ENCODE measurements at regions not wholly inside any gene's neighbourhood (a gene's known extent, or its start where the extent isn't known, plus 50 kb on each side); places are given as distances from the start of the nearest gene placed in this dataset.
"Not testable (repeated sequence)": the region's sequence is repeated elsewhere in the genome, so short reads cannot be mapped to it uniquely, and the experiment has no call there.

DNA sequence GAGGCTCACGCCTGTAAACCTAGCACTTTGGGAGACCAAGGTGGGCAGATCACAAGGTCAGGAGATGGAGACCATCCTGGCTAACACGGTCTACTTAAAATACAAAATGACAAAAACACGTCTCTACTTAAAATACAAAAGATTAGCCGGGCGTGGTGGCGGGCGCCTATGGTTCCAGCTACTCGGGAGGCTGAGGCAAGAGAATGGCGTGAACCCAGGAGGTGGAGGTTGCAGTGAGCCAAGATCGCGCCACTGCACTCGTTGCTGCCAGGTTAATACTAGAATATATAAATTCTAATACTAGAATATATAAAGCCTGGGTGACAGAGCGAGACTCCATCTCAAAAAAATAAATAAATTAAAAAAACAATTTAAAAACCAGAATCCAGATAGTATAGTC is 588.7 kb upstream of the CDH7 start:
- not testable (repeated sequence) for DNase-seq (ENCODE audit: low spot score)

DNA sequence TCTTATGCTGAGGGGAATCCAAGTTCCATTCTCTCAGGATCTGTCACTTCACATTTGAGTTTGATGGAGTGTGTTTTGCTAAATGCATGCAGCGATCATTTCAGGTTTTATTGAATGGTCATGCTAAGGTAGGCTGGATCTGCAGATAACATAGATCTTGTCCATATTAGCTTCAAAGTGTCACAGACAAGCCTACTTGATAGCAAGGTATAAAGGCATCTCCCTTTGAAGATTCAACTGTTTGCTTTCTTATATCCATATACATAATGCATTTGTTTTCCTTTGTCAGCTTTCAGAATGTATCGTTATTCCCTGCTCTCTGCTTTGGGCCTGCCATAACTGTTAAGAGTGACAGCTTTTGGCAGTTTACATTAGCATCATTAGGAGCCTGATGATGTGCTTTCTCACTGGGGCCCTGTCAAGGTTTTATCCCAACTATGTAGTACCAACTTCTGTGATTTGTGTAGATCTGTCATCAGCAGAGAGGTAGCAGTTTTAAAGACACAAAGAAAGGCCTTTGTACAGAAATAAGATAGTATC is 604.3 kb upstream of the CDH7 start:
- no peak for DNase-seq (ENCODE audit: low spot score)

DNA sequence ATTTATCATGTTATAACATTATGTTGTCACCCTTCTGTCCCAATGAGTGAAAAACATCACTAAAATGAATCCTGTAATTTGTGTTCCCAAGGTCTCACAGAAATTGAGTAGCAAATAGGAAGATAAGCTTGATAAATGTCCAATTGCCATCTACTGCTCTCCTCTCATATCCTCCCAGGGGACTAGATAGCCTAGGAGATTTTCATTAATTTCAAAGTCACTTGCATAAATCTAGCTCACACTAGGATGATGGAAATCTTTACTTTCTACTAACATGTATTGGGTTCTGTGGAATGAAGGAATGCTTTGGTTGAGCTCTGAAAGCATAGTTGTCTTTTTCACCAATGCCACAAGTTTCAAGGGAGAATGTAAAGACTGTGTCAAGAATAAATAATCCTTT is 605.5 kb upstream of the CDH7 start:
- DNase-seq (ENCODE audit: low spot score): no peak

DNA sequence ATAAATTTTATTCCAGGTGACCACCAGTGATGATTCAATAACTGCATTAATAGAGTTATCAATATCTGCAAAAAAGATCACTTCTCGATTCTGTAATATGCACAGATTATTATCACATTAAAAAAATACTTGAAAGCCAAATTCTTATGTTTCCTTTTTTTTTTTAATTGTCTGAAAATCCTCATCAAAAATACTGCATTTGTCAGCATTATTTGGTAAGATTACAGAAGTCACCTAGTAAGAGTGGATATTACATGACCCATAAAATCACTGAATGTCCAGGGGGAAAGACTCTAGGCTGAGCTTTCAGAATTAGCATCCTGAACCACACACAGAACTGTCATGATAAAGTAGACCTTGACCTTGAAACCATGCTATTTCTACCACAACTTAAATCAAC is 617.2 kb upstream of the CDH7 start:
- DNase-seq (ENCODE audit: low spot score): no peak

DNA sequence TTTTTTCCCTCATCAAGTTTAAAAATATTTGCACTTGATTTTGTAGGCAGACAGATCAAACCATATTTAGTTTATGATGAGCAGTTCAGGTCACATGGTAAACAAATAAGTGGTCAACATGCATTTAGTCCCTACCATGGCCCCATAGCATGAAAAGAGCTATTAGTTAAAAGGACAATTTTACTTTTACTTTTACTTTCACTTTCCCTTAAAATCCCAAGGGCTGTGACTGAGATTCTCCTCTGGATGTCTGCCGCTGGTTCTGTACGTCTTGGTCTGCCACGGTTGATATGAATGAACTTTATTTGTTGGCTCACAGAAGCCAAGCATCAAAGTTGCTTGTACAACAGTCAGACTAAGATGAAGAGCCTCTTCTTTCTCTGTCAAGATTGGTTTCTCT is 626.2 kb upstream of the CDH7 start:
- no peak for DNase-seq (ENCODE audit: low spot score)

DNA sequence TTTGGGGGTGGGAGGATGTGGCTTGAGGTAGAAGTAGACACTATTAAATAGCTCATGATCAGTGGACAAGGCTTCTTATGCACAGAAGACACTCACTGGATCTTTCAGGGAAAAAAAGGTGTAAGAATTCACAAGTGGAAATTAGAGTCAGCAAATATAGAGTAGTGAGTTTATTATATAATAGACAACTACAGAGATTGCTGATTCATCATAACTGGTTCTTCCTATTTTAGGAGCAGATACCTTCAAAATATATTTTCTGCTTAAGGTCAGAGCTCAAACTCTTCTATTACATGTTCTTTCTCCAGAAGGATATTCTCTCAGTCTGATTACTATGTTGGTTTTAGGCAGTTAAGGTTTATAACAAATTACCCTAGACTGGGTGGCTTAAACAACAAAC is 646.9 kb upstream of the CDH7 start:
- DNase-seq (ENCODE audit: low spot score): no peak

DNA sequence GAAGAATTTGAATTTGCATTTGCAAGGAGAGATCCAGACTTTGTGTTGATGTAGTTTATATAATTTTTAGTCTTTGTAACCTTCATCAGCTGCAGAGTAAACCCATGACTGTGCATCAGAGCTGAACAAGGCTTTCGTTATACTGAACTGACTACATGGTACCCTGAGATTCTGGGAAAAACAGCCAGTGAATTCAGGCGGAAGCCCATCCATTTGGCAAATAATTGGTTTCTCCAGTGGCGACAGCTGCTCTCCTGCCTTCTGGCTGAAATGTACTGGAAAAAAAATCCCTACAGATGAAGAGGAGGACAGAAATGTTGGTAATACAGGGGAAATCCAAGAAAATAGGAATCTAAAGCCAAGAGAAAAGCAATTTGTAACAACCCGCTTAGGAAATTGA is 657.5 kb upstream of the CDH7 start:
- no peak for DNase-seq (ENCODE audit: low spot score)

DNA sequence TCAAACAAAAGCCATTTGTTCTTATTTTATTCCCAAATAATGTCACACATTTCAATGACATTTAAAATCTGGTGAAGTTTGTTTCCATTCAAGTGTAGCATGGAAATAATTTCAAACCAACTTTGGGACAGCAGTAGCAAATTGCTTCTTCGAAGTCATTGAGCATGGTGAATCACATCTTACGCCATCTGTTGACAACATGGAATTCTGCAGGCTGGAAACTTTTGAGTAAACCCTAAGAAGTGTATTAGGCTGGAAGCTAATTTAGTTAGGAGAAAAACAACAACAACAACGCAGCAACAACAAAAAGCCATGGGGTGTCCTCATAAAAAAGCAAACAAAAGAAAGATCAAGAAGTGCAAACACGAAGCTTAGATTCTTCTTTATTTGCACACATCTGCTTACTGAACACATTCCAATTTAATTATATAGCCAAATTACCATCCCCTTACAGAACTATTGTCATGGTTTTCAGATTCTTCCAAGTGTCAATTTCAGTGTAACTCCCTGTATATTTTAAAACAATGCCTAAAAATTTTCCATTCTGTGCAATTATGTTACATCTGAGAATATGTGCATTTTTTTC is 659.0 kb upstream of the CDH7 start:
- DNase-seq (ENCODE audit: low spot score): no peak

DNA sequence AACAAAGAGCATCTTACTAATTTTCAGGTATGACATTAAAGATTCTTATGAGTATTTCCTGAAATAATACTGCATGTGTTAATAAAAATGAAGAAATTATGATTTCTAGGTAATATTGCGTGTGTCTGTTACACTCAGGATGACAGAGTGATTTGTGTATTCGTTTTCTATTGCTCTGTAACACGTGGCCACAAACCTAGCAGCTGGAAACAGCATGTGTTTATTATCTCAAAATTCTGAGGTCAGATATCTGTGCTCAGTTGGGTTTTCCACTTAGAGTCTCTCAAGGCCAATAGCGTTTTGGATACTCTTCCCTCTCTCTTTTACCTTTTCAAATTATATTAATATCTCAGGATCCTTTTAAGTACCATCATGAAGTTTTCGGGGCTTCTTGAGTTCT is 667.9 kb upstream of the CDH7 start:
- DNase-seq (ENCODE audit: low spot score): no peak

DNA sequence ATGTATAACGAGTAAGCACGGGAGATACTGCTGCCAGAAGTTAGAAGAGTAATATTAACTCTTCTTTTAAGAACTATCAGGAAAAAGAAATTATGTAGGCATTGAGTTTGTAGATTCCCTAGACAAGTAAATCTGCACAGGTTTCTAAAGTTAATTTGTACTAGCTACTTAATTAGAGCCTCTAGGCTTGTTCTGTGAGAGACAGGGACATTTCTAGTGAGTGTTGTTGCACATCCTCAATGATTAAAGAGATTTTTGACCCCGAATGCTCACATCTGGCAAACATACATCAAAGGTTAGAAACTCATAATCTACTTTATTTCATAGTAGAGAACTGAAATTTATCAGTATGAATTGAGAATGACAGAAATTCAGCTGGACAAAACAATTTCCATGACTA is 669.0 kb upstream of the CDH7 start:
- no peak for DNase-seq (ENCODE audit: low spot score)

DNA sequence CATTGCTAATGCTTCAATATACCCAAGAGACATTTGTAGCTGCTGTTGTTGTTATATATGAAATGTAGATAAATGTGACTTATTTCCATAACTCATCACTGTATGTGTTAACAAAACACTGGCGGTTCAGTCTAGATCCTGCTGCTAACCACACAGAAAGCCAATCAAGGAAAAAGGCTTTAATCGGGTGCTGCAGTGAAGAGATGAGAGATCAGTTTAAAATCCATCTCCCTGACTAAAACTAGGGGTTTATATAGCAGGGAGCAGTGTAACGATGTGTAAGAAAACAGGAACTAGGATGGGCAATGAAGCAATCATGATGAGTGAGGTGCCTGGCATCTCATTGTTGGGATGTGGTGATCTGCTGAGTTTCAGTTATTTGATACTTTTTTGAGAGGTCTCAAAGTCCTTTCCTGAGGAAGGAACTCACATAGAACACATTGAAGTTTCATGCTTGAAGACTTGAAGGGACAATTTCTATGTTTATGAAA is 677.7 kb upstream of the CDH7 start:
- DNase-seq (ENCODE audit: low spot score): no peak

DNA sequence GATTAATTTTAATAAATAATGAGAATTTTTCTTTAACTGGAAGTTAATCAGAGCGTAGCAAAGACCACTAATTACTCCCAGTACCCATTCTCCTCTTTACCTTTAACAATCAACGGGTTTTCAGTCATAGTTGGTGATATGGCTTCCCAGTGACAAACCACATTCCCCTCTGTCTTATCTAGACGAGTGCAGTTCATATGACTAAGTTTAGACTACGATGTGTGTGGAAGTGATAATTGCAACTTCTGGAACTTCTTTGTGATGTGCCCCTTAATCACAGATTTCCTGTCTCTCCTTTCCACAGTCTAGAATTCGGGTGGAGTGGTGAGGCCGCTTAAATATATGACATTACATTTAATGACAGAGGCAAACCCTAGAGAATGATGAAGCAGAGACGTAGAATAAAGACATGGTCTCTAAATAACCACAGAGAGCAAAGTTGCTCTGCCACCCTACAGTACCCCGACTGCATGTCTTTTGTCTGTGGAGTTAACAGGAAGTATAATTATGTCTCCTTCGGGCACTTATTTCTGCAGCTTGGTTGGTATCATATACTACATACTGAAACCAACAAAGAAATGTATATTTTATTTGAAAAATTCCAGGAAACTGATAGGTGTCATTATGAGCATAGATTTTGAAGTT is 693.3 kb upstream of the CDH7 start:
- no peak for DNase-seq (ENCODE audit: low spot score)

DNA sequence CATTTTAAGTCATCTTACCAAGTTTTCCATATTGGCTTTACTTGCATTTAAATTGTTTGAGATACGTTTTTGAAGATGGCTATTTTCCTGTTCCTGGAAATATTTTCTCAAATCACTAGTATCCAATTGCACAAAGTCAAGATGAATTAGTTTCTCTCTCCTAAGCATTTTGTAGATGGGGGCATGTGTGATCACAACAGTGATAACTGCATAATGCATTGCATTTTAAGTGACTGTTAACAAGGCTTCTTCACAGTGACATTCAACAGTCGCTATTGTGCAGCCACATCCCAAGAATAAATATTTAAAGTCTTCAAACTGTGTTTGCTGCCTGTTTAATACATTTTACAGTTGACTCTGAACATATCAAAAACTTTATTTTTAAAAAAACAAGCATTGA is 694.2 kb upstream of the CDH7 start:
- no peak for DNase-seq (ENCODE audit: low spot score)

DNA sequence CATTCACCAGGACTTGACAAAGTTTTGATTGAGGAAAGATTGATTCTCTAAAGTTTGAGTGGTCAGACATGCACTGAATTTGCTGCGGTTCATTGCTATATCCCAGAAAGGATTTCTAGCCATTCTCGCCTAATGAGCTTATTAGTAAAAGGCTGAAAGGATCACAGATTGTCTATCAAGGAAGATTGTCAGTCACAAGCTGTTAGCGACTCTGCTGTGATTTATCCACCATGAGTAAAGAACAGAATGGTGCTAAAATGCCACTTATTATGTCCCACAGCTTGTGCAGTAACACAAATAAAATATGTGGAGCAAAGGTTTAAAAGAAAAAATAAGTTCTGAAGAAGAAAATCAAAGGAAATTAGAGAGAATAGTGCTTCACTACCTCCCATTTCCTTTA is 701.2 kb upstream of the CDH7 start:
- DNase-seq (ENCODE audit: low spot score): no peak

DNA sequence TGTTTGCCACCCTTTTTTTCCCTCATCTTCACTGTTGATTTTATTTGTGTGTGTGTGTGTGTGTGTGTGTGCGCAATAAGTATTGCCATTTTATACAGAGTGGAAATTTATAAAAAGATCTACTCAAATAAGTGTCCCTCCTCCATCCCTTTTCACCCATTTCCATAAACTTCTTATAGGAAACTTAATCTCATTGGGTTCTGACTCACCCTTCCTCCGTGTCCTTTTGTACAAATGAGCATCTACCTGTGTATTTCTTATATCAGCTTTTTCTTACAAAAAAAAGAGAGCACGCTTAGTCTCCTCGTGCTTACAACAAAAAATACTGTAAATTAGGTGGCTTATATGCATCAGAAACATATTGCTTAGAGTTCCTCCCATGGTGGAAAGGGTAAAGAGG is 711.2 kb upstream of the CDH7 start:
- no peak for DNase-seq (ENCODE audit: low spot score)

DNA sequence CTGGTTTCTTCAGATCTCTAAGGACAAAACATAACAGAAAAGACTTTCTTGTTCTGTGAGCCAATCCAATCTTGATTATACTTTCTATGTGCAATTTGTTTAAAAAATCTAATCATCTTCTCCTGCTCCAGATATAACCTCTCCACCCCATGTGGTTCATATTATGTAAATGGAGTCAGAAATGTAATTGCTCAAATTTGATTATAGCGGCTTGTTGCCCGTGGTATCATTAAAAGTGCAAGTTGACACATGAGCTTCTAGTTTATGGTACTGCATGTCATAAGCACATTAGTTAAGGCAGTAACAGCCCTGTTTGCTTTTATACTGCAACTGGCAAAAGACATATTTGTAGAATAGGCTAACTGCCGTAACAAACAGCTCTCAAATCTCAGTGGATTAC is 715.1 kb upstream of the CDH7 start:
- DNase-seq (ENCODE audit: low spot score): no peak

DNA sequence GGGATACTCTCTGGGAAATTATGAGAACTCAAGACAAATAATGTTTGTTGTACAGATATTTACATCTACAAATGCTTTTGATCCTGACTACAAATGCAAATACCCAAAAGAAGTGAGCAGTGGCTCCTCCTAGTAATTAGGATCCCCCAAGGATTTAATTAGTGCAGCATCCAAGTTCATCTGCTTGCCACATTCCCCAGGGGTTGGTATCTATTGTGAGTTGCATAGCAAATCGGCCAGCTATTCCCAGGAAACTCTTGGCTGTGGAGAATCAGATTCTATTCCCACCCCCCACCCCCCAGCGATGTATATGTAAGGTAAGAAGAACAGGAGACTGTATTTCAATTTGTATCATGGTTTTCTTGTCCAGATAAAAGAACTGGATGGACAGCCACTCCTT is 725.1 kb upstream of the CDH7 start:
- no peak for DNase-seq (ENCODE audit: low spot score)

DNA sequence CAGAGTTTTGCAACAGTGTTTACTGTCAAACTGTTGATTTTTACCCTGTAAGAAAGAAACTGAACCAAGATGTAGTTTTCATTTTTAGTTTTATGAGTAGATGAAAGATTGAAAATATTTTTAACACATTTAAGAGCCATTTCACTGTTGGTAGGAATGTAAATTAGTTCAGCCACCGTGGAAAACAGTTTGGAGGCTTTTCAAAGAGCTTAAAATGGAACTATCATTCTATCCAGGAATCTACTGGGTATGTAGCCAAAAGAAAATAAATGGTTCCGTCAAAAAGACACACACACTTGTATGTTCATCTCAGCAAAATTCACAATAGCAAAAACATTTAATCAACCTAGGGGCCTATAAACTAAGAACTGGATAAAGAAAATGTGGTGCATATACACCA is 729.8 kb upstream of the CDH7 start:
- no peak for DNase-seq (ENCODE audit: low spot score)

DNA sequence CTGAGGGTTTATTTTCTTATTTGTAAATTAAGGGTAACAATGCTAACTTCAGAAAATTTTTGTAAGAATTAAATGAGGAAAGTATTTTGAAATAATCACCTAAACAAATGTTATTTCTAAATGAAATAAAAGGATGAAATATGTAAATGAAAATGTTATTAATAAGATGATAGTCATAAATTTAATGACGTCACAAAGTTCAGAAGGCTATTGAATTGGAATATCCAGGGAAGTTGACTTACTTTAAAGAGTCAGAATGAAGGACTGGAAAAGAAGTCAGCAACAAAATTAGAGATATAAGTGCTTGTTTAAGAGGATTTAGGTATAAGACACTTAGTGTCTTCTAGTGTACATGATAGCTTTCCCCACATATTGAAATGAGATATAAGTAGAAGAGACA is 732.6 kb upstream of the CDH7 start:
- DNase-seq (ENCODE audit: low spot score): no peak

DNA sequence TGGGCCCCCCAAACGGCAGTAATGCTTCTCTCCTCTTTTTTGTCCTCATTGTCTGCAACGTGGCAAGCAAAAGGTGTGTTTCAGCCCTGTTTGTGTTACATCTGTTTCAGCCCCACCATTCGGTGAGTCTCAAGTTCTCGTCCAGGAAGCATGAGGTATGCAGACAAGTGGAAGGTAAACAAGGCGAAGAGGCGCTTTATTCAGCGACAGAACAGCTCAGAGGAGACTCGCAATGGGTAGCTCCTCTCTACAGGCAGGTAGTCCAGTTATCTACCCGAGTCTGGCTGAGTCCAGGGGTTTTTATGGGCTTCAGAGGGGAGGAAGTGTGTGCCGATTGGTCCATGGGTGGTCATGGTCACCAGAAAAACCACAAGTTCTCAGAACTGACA is 733.4 kb upstream of the CDH7 start:
- DNase-seq (ENCODE audit: low spot score): no peak

DNA sequence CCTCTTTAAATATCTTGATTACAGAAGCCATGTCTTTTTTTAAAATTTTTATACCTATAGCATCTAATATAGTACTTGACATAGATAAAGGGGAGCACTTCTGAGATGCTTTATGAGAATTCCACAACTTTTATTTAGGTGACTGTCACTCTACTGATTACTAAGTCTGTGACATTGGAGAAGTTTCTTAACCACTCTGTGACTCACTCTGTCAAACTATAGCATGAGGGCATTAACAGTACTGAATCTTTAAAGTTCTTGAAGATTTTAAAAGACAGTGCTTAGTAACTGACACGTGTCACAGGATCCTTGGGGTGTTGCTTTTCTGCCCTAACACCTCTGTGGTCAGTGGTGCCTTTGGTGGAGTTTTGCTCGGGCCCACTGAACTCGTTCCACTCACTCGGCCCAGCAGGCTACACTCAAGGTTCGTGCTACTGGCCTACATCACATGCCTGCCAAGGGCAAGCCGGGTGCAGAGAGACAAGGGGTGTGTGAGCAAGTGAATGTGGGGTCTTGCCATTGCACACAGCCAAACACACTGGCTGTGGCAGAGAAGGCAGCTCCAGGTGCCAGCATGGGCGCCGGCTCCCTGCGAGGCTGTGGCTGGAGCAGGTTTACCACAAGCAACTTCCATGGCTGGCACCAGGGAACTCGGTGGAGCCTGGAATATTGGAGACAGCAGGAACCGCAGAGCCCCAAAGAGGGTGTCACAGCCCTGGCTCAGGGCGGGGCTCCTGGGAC is 734.0 kb upstream of the CDH7 start:
- DNase-seq (ENCODE audit: low spot score): no peak

DNA sequence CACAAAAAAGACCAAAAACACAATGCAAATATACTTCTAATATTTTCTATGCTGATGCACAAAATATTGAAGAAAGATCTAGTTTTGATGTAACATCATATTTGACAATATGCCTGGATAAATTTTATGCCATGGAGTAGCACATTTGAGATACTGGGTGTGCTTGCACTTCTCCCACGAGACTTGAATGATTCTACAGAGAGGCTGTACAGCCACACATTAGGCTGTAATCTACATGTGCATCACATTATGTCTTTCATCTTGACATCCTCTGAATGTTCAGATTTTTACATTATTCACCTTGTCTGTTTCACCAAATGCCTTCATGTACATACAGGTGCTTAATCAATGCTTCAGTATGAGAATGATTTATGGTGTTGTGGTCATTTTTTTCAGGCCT is 756.4 kb upstream of the CDH7 start:
- DNase-seq (ENCODE audit: low spot score): no peak

DNA sequence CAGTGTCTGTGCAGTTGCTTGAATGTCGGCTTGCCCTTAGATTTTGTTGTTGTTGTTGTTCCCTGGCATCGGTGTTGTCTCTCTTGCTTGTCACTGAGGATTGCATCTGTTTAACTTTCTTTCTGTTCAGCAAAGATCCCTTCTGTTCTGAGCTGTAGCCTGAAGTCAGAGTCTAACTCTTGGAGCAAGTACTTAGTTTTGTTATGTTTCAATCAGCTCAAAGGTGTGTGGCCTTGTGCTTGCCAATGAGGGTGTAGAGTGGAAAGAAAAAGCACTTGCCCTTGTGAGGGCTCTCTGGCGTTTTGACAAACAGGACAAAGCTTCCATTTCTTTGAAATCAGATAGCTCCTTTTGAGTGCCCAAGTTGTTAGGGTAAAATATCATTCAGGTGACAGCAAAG is 757.1 kb upstream of the CDH7 start:
- no peak for DNase-seq (ENCODE audit: low spot score)
